ENCODE measurements at regions not wholly inside any gene's neighbourhood (a gene's known extent, or its start where the extent isn't known, plus 50 kb on each side); places are given as distances from the start of the nearest gene placed in this dataset.

- ATAC-seq (ENCODE audit: low read depth) = no peak
- no peak overlapping the region for H3K27ac Mint-ChIP-seq
- DNase-seq = no peak
- peaks cover 2% of the 10 kb centered on the region for H3K9me3 Mint-ChIP-seq
- H3K4me3 Mint-ChIP-seq = no peak overlapping the region
- POLR2A ChIA-PET = no interaction called here
- no peaks in the 10 kb centered on the region for H3K36me3 Mint-ChIP-seq
- H3K4me1 Mint-ChIP-seq = no peaks in the 10 kb centered on the region
- H3K27me3 Mint-ChIP-seq = no peaks in the 10 kb centered on the region
Observed at GRCh38 chr2:81747481-81748070, 1443.0 kb upstream of the LRRTM1 start.

- H3K9me3 Mint-ChIP-seq = no peaks in the 10 kb centered on the region
- no peak for ATAC-seq (ENCODE audit: low read depth)
- H3K4me1 Mint-ChIP-seq = no peaks in the 10 kb centered on the region
- no peak overlapping the region for H3K4me3 Mint-ChIP-seq
- H3K36me3 Mint-ChIP-seq = no peaks in the 10 kb centered on the region
- DNase-seq = no peak
- no peak overlapping the region for H3K27ac Mint-ChIP-seq
- POLR2A ChIA-PET = no interaction called here
- no peaks in the 10 kb centered on the region for H3K27me3 Mint-ChIP-seq
Observed at GRCh38 chr2:81739966-81740365, 1435.4 kb upstream of the LRRTM1 start.

- Mint-ChIP-seq H3K27me3 (no peaks in the 10 kb centered on the region), H3K36me3 (no peaks in the 10 kb centered on the region), H3K4me1 (no peaks in the 10 kb centered on the region), H3K27ac (no peak overlapping the region), H3K4me3 (no peak overlapping the region), H3K9me3 (peaks cover 3% of the 10 kb centered on the region)
- ATAC-seq (ENCODE audit: low read depth) (no peak), DNase-seq (no peak)
- POLR2A ChIA-PET = no interaction called here
Observed at GRCh38 chr2:81734981-81735380, 1430.4 kb upstream of the LRRTM1 start.

GRCh38 chr2:81714817-81715216 lies 1410.3 kb upstream of the LRRTM1 start:
- H3K27ac Mint-ChIP-seq = no peak overlapping the region
- no peaks in the 10 kb centered on the region for H3K4me1 Mint-ChIP-seq
- no peaks in the 10 kb centered on the region for H3K27me3 Mint-ChIP-seq
- H3K36me3 Mint-ChIP-seq = no peaks in the 10 kb centered on the region
- peaks cover 6% of the 10 kb centered on the region for H3K9me3 Mint-ChIP-seq
- ATAC-seq (ENCODE audit: low read depth) (no peak), DNase-seq (no peak)
- no peak overlapping the region for H3K4me3 Mint-ChIP-seq
- POLR2A ChIA-PET = no interaction called here

- no peak for ATAC-seq (ENCODE audit: low read depth)
- H3K4me3 Mint-ChIP-seq = no peak overlapping the region
- POLR2A ChIA-PET = no interaction called here
- H3K27ac Mint-ChIP-seq = no peak overlapping the region
- peaks cover 1% of the 10 kb centered on the region for H3K9me3 Mint-ChIP-seq
- no peaks in the 10 kb centered on the region for H3K36me3 Mint-ChIP-seq
- no peaks in the 10 kb centered on the region for H3K27me3 Mint-ChIP-seq
- H3K4me1 Mint-ChIP-seq = no peaks in the 10 kb centered on the region
- no peak for DNase-seq
Observed at GRCh38 chr2:81706856-81707255, 1402.3 kb upstream of the LRRTM1 start.

GRCh38 chr2:81703831-81704230 lies 1399.3 kb upstream of the LRRTM1 start:
- ATAC-seq (ENCODE audit: low read depth) = no peak
- no peaks in the 10 kb centered on the region for H3K4me1 Mint-ChIP-seq
- H3K4me3 Mint-ChIP-seq = no peak overlapping the region

GRCh38 chr2:81692566-81692965 lies 1388.0 kb upstream of the LRRTM1 start:
- ATAC-seq (ENCODE audit: low read depth) (no peak), DNase-seq (no peak)
- Mint-ChIP-seq H3K4me1 (no peaks in the 10 kb centered on the region), H3K4me3 (no peak overlapping the region), H3K27me3 (no peaks in the 10 kb centered on the region), H3K36me3 (no peaks in the 10 kb centered on the region), H3K27ac (no peak overlapping the region), H3K9me3 (peaks cover 7% of the 10 kb centered on the region)
- POLR2A ChIA-PET = no interaction called here

More at GRCh38 chr2:81703831-81704230, 1399.3 kb upstream of the LRRTM1 start:
- H3K9me3 Mint-ChIP-seq = peaks cover 1% of the 10 kb centered on the region
- DNase-seq = no peak
- POLR2A ChIA-PET = no interaction called here
- H3K27ac Mint-ChIP-seq = no peak overlapping the region
- no peaks in the 10 kb centered on the region for H3K36me3 Mint-ChIP-seq
- H3K27me3 Mint-ChIP-seq = no peaks in the 10 kb centered on the region

- ATAC-seq (ENCODE audit: low read depth) (no peak), DNase-seq (no peak)
- Mint-ChIP-seq H3K27ac (no peak overlapping the region), H3K27me3 (no peaks in the 10 kb centered on the region), H3K36me3 (no peaks in the 10 kb centered on the region), H3K9me3 (no peaks in the 10 kb centered on the region), H3K4me3 (no peak overlapping the region), H3K4me1 (no peaks in the 10 kb centered on the region)
- POLR2A ChIA-PET = no interaction called here
Observed at GRCh38 chr2:81675641-81676040, 1371.1 kb upstream of the LRRTM1 start.

- POLR2A ChIA-PET = no interaction called here
- Mint-ChIP-seq H3K4me3 (no peak overlapping the region), H3K4me1 (no peaks in the 10 kb centered on the region), H3K36me3 (no peaks in the 10 kb centered on the region), H3K9me3 (no peaks in the 10 kb centered on the region), H3K27me3 (no peaks in the 10 kb centered on the region), H3K27ac (no peak overlapping the region)
- DNase-seq (no peak), ATAC-seq (ENCODE audit: low read depth) (no peak)
Observed at GRCh38 chr2:81672923-81673322, 1368.4 kb upstream of the LRRTM1 start.

- POLR2A ChIA-PET = no interaction called here
- ATAC-seq (ENCODE audit: low read depth) = no peak
- no peak for DNase-seq
- no peaks in the 10 kb centered on the region for H3K4me1 Mint-ChIP-seq
- no peaks in the 10 kb centered on the region for H3K36me3 Mint-ChIP-seq
- no peak overlapping the region for H3K4me3 Mint-ChIP-seq
- no peaks in the 10 kb centered on the region for H3K9me3 Mint-ChIP-seq
- no peak overlapping the region for H3K27ac Mint-ChIP-seq
- H3K27me3 Mint-ChIP-seq = no peaks in the 10 kb centered on the region
Observed at GRCh38 chr2:81672516-81672915, 1368.0 kb upstream of the LRRTM1 start.

GRCh38 chr2:81670885-81671284 lies 1366.3 kb upstream of the LRRTM1 start:
- ATAC-seq (ENCODE audit: low read depth) = no peak
- POLR2A ChIA-PET = no interaction called here
- no peak overlapping the region for H3K27ac Mint-ChIP-seq
- DNase-seq = no peak
- H3K36me3 Mint-ChIP-seq = no peaks in the 10 kb centered on the region
- no peaks in the 10 kb centered on the region for H3K4me1 Mint-ChIP-seq
- H3K27me3 Mint-ChIP-seq = no peaks in the 10 kb centered on the region
- H3K4me3 Mint-ChIP-seq = no peak overlapping the region
- peaks cover 2% of the 10 kb centered on the region for H3K9me3 Mint-ChIP-seq

- no peaks in the 10 kb centered on the region for H3K4me1 Mint-ChIP-seq
- H3K27me3 Mint-ChIP-seq = no peaks in the 10 kb centered on the region
Observed at GRCh38 chr2:81661081-81661480, 1356.5 kb upstream of the LRRTM1 start.

GRCh38 chr2:81658227-81658626 lies 1353.7 kb upstream of the LRRTM1 start:
- Mint-ChIP-seq H3K36me3 (no peaks in the 10 kb centered on the region), H3K4me1 (no peaks in the 10 kb centered on the region), H3K4me3 (no peak overlapping the region), H3K27me3 (no peaks in the 10 kb centered on the region), H3K27ac (no peak overlapping the region), H3K9me3 (peaks cover 11% of the 10 kb centered on the region)
- POLR2A ChIA-PET = no interaction called here
- DNase-seq (no peak), ATAC-seq (ENCODE audit: low read depth) (no peak)

More at GRCh38 chr2:81661081-81661480, 1356.5 kb upstream of the LRRTM1 start:
- Mint-ChIP-seq H3K36me3 (no peaks in the 10 kb centered on the region), H3K27ac (no peak overlapping the region), H3K4me3 (no peak overlapping the region), H3K9me3 (peaks cover 11% of the 10 kb centered on the region)
- POLR2A ChIA-PET = no interaction called here
- ATAC-seq (ENCODE audit: low read depth) (no peak), DNase-seq (no peak)

- Mint-ChIP-seq H3K4me3 (no peak overlapping the region), H3K9me3 (peaks cover 2% of the 10 kb centered on the region), H3K27ac (no peak overlapping the region), H3K4me1 (no peaks in the 10 kb centered on the region), H3K36me3 (no peaks in the 10 kb centered on the region), H3K27me3 (no peaks in the 10 kb centered on the region)
- ATAC-seq (ENCODE audit: low read depth) = no peak
- DNase-seq = no peak
- POLR2A ChIA-PET = no interaction called here
Observed at GRCh38 chr2:81650048-81650971, 1345.8 kb upstream of the LRRTM1 start.

All from activated naive CD8-positive, alpha-beta T cell treated with anti-CD3 and anti-CD28 coated beads, Interleukin-2, amount 10 ng/mL, durations not matched to agents 7 days and 5 days (primary cell).